Esophagus squamous epithelium (tissue), 4 donors: ENCODE measurements at regions not wholly inside any gene's neighbourhood (a gene's known extent, or its start where the extent isn't known, plus 50 kb on each side); places are given as distances from the start of the nearest gene placed in this dataset.

ENCODE experiments used
- CTCF ChIP-seq, 6 experiments: fragments of 450-650 bp in 4 of 6; fragments of 200-600 bp in 2 of 6; sonication (generic) in 2 of 6; IDR thresholded peaks; one replicate each; pipeline ENCODE4 v1.5.1; 2016 to 2019; ENCODE audit warnings: antibody characterized with exemption in 6 of 6, mild to moderate bottlenecking in 4 of 6, moderate library complexity in 4 of 6
- POLR2A ChIP-seq, 4 donors: fragments of 450-650 bp; IDR thresholded peaks; one replicate each; pipeline ENCODE4 v1.6.1; 2017; ENCODE audit warnings: antibody characterized with exemption in 4 of 4, mild to moderate bottlenecking in 4 of 4, moderate library complexity in 3 of 4

- no peak for TF ChIP-seq CTCF (IDR thresholded peaks at IDR 0.05)
- TF ChIP-seq POLR2A (IDR thresholded peaks at IDR 0.05): no peak
Measured at GRCh38 chr6:115319823-115320222, 740.9 kb downstream of the FRK start.
